ENCODE measurements at regions not wholly inside any gene's neighbourhood (a gene's known extent, or its start where the extent isn't known, plus 50 kb on each side); places are given as distances from the start of the nearest gene placed in this dataset.
"Not testable (repeated sequence)": the region's sequence is repeated elsewhere in the genome, so short reads cannot be mapped to it uniquely, and the experiment has no call there.

GRCh38 chr1:121443001-121443540, 258.3 kb downstream of the SRGAP2C start:
- DNase-seq: no peak

- DNase-seq: no peak
Measured at GRCh38 chr1:121444096-121444495, 259.3 kb downstream of the SRGAP2C start.

DNA sequence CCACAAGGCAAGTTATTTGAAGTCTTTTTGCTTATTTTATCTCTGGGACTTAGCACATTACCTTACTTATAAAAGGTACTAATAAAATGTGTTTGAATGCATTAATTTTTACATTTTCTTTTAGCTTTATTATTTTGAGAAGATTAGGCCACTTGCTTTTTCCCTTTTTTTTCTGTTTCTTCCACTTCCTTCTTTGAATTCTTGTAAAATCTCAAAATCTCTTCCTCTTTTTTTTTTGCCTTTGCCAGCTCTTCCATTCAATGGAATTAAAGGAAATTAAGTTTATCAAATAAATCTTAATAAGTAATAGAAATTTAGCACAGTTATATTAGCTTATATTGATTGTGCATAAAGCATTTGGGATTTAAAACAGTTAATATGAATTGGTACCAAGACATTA, 260.9 kb downstream of the SRGAP2C start:
- no peak for DNase-seq

DNA sequence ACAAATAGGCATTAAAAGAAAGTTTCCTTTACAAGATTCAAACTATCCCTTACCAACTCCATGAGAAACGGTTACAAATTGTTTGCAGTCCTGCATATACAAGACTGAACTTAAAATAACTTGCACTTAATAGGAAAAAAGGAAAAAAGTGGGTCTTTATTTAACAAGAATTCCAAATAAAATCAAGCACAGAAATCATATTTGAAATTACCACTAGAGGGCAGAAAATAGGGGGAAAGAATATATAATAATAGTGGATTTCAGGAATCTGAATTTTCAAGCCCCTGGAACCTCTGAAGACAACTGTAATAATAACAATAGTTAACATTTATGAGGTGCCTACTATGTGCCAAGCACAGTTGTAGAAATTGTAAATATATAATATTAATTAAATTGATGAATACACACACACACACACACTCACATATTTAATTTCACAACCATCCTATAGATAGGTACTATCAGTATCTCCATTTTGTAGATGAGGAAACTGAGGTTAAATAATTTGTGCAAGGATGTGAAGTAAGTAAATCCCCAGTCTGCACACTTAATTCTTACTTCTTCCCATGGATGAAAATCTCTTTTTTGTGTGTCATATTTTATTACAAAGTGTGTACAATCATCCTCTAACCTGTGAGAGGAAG, 262.6 kb downstream of the SRGAP2C start:
- DNase-seq: not testable (repeated sequence)

- not testable (repeated sequence) for DNase-seq
Measured at GRCh38 chr1:121448064-121448463, 263.3 kb downstream of the SRGAP2C start.

DNA sequence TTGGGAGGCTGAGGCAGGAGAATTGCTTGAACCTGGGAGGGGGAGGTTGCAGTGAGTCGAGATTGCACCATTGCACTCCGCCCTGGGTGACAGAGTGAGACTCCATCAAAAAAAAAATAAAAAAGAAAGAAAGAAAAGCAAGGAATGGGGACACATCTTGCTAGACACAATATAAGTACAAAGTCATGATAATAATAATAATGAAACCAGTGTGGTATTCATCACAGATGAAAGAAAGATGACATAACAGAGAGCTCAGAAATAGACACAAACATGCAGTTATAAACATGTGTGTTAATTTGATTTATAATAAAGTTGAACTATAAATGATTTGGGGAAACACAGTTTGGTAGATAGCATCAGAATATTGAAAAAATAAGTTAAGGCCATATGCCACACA, 264.1 kb downstream of the SRGAP2C start:
- no peak for DNase-seq

- no peak for DNase-seq
Measured at GRCh38 chr1:121452484-121452883, 267.7 kb downstream of the SRGAP2C start.

DNA sequence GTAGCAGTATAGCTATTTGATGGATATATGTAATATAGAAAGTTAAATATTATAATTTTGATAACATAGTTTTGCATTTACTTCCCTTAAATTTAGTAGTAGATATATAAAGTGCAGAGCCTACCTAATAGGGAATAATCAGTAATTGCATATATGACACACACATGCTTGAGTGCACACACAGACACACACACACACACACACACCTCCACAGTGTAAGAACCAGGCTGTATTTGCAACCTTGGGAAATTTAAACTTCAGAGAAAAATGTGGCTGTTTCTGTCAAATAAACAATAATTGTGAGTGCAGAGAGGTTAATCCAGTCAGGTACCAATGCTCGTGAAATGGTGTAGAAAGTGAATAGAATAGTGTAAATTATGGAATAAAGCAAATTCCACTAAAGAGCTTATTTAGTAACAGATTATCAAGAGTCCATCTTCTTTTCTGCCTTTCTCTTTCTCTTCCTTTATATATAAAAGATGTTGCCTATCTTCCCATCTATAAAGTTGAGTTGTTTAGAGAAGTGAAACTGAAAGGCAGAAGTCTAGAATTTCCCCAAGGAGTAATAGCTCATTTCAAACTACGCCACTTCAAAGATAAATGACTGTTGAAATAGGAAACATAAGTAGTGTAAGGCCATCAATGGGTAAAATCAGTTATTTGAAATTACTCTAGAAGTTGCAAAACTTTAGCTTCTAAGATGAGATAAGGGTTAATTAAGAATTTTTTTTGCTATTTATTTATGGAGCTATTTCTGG, 273.7 kb downstream of the SRGAP2C start:
- DNase-seq: no peak

GRCh38 chr1:121459235-121459634, 274.5 kb downstream of the SRGAP2C start:
- no peak for DNase-seq

GRCh38 chr1:121469395-121469794, 284.6 kb downstream of the SRGAP2C start:
- not testable (repeated sequence) for DNase-seq

GRCh38 chr1:121470401-121470800, 285.6 kb downstream of the SRGAP2C start:
- DNase-seq: not testable (repeated sequence)

DNA sequence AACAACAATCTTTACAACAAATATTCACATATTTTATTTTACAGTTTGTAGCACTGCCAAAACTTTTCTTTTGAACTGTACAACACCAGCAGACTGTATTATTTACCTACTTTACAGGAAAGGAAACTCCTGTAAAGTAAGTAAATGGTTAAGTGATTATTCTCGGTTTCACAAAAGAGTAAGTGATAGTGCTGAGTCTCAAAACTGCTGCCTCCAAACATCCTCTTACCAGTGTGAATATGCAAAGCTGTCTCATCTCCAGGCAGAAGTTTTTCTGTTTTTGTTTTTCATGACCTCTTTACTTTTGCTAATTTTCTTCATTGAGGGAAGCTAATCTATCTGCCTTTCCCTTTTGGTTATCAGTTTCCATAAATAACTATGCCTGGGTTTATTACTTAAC, 286.7 kb downstream of the SRGAP2C start:
- no peak for DNase-seq

GRCh38 chr1:121472017-121472416, 287.2 kb downstream of the SRGAP2C start:
- DNase-seq: no peak

DNA sequence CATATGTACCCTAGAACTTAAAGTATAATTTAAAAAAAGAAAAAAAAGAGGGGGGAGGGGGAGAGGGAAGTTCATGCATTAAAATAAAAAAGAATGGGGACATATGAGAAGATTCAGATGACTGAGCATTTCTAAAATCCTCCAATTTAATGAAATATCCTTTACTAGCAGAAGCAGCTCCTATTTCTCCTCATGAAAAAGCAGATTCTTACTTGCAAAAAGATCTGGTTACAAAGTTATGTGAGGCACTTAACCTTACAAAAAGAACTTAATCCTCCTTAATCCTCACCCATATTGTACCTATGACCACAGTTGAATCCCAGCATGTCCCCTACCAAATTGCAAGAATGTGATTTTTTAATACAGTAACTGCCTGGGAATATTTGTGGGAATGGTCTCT, 298.5 kb downstream of the SRGAP2C start:
- no peak for DNase-seq

DNA sequence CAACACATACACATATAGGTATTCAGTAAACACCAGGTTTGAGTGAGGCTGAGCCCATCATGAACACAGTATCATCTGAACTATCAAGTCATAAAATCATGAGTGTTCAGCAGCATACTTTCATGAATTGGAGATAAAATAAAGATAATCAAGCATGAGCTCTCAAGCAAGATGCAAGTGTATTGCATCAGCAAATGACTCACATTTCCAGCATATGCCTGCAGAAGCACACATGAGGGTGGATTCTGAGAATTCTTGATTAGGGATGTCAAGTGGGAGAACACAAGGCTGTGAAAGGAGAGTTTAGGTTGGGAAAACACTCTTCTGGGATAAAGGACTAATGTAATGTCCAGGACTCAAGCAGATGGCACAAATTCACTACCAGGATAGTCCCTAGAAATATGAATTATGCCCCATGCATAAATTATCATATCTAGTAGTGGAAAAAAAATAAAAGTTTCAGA, 299.2 kb downstream of the SRGAP2C start:
- DNase-seq: no peak

DNA sequence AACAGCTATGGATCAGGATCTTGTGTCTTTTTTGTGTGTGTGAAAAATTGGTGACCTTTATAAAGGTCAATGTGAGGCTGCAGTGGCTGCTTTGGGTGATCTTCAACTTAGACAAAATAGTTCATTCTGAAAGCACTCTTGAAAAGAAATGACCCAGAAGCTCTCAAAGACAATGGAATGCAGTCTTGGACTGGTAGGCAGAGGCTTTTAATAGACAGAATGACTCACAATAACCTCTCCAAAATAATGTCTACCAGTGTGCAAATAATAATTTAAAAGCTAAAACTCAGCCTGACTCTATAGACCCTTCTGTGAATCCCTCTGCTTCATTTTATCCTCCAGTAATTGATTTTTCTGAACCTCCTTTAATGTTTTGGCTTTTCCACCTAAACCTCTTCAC, 310.0 kb downstream of the SRGAP2C start:
- not testable (repeated sequence) for DNase-seq

DNA sequence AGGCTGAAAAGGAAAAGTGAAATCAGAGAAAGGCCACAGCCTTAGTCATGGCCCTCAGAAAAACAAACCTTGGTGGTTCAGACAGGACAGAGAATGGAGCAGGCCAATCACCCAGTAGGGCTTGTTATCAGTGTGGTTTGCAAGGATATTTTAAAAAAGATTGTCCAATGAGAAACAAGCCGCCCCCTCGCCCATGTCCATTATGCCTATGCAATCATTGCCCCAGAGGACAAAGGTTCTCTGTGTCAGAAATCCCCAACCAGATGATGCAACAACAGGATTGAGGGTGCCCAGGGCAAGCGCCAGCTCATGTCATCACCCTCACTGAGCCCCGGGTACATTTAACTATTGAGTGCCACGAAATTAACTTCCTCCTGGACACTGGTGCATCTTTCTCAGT, 326.7 kb downstream of the SRGAP2C start:
- DNase-seq: not testable (repeated sequence)

GRCh38 chr1:121511876-121512275, 327.1 kb downstream of the SRGAP2C start:
- not testable (repeated sequence) for DNase-seq

- DNase-seq: no peak
Measured at GRCh38 chr1:121515235-121515634, 330.5 kb downstream of the SRGAP2C start.

DNA sequence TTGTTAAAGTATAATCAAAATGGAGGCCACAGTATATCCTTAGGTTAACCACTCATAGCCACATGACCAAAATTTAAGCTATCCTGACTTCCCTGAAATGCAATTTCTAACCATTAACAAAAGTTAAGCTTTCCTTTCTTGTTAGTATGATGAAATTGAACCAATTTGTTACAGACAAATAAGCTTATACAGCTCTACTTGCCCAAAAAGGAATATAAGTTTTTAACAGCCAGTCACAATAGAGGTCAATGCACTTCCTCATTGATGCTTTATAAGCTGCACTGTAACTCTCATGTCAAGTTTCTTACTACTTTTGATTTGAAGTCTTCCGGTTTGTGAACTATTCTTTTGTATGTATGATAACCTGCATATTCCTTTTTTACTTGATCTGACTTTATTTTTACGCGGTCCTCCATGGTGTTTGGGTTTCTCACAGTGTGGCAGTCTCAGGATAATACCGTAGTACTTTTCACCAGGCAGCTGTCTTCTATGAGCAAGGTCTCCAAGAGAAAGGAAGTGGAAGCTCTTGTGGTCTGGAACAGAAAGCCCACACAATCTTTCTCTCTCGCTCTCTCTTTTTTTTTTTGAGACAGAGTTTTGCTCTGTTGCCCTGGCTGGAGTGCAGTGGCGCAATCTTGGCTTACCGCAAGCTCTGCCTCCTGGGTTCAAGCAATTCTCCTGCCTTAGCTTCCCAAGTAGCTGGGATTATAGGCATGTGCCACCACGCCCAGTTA, 331.6 kb downstream of the SRGAP2C start:
- no peak for DNase-seq

DNA sequence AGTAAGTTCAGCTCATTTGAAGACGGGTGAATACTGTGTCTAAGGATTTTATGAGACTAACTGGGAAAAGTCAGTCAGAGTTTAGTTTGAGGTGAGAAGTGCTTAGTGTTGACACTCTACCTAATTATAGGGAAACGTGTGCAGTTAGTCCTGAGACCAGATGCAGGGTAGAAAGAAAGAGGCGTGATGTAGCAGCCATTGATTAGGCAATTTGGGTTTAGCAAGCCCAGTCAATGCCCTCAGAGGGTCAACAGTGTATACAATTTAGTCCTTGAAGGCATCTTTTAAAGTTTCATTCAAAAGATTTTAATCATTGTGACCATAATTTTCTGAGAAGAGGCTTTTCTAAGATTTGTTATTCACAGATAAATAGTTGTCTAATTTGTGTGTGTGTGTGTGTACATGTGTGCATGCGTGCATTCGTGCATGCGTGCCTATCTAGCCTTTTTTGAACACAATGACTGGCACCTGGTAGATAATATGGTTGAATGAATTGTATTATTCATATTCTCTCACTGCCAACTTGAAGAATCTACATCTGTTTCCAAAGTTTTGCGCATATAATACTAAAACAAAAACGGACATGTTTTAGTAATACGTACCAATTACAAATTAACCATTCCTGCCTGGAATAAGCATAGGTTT, 332.9 kb downstream of the SRGAP2C start:
- no peak for DNase-seq

- no peak for DNase-seq
Measured at GRCh38 chr1:121518726-121519041, 333.9 kb downstream of the SRGAP2C start.
